HepG2 (cell line): ENCODE measurements at regions not wholly inside any gene's neighbourhood (a gene's known extent, or its start where the extent isn't known, plus 50 kb on each side); places are given as distances from the start of the nearest gene placed in this dataset.

Experiments used
- CTCF ChIP-seq: sonication (generic); formaldehyde crosslinking; IDR thresholded peaks from 2 replicates; pipeline ENCODE4 v1.5.0; 2020; ENCODE audit warnings: mild to moderate bottlenecking, missing genetic modification reagents, moderate library complexity
- FOSL2 ChIP-seq: sonication (generic); formaldehyde crosslinking; IDR thresholded peaks from 2 replicates; pipeline ENCODE4 v1.4.0; 2020; ENCODE audit warnings: missing genetic modification reagents
- HDAC6 ChIP-seq: fragments of 200-600 bp; sonication (generic); IDR thresholded peaks from 2 replicates; pipeline ENCODE4 v1.7.0; 2017; ENCODE audit warnings: mild to moderate bottlenecking, antibody characterized with exemption, low read length, low read depth
- HMG20B ChIP-seq: conservative IDR thresholded peaks from 2 replicates; pipeline ENCODE4 v1.6.1; 2016; ENCODE audit warnings: missing genetic modification reagents, missing compliant biosample characterization
- MAX ChIP-seq: IDR thresholded peaks from 2 replicates; pipeline ENCODE4 v1.6.1; 2012; ENCODE audit warnings: inconsistent platforms
- POLR2A ChIP-seq, 2 experiments: IDR thresholded peaks; 2 replicates each; pipeline ENCODE4 v1.6.1; 2011; ENCODE audit warnings: low read depth in 2 of 2, low read length in 2 of 2, mild to moderate bottlenecking in 1 of 2, moderate library complexity in 1 of 2; ENCODE audit not compliant: insufficient read depth in 1 of 2
- TAF1 ChIP-seq: sonication (generic); formaldehyde crosslinking; IDR thresholded peaks from 2 replicates; pipeline ENCODE4 v1.4.0; 2020; ENCODE audit warnings: missing genetic modification reagents
- TCF7L2 ChIP-seq: IDR thresholded peaks from 2 replicates; pipeline ENCODE4 v1.6.1; 2011; ENCODE audit warnings: mild to moderate bottlenecking, low read depth, low read length, moderate library complexity
- THRA ChIP-seq: sonication (generic); formaldehyde crosslinking; IDR thresholded peaks from 2 replicates; pipeline ENCODE4 v1.4.0; 2020; ENCODE audit warnings: missing genetic modification reagents, borderline replicate concordance
- ZNF552 ChIP-seq: sonication (generic); formaldehyde crosslinking; IDR thresholded peaks from 2 replicates; pipeline ENCODE4 v1.9.0; 2022; ENCODE audit warnings: missing genetic modification reagents, mild to moderate bottlenecking, borderline replicate concordance
- ZNF704 ChIP-seq: sonication (generic); formaldehyde crosslinking; IDR thresholded peaks from 2 replicates; pipeline ENCODE4 v1.8.1; 2023; ENCODE audit warnings: mild to moderate bottlenecking, inconsistent platforms, moderate library complexity, missing genetic modification reagents, borderline replicate concordance

GRCh38 chr2:105490204-105490603, 91.4 kb upstream of the FHL2 start:
- TF ChIP-seq CTCF (CRISPR knock-in tag) (no peak), HDAC6 (no peak), POLR2A (IDR thresholded peaks at IDR 0.05; ENCODE audit: insufficient read depth in 1 of 2, low read depth in 2 of 2, low read length in 2 of 2) (no peak), TAF1 (CRISPR knock-in tag) (no peak), MAX (no peak), TCF7L2 (no peak), ZNF704 (no peak), HMG20B (no peak), FOSL2 (CRISPR knock-in tag) (no peak), THRA (CRISPR knock-in tag) (no peak), ZNF552 (no peak)
